ENCODE measurements at regions not wholly inside any gene's neighbourhood (a gene's known extent, or its start where the extent isn't known, plus 50 kb on each side); places are given as distances from the start of the nearest gene placed in this dataset.

DNA sequence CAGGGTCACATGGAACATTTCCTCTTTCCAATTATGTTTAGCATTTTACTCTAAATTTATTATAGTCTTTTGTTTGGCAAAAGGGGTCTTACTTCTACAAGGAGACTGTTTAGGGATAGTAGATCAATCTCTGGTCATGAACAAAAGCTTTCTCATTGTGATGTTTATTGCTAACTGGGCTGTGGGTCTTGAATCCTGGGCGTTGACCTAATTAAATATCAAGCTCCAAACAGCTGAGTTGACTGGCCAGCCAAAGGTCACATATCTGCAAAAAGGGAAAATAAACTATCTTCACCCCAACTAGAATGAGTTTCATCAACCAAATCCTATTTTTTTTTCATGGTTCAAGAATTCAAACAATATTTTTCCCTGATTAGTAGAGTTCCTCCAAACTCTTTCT lies 245.4 kb upstream of the TUT7 start:
- no peak for ATAC-seq
- TF ChIP-seq, protein P1, sequence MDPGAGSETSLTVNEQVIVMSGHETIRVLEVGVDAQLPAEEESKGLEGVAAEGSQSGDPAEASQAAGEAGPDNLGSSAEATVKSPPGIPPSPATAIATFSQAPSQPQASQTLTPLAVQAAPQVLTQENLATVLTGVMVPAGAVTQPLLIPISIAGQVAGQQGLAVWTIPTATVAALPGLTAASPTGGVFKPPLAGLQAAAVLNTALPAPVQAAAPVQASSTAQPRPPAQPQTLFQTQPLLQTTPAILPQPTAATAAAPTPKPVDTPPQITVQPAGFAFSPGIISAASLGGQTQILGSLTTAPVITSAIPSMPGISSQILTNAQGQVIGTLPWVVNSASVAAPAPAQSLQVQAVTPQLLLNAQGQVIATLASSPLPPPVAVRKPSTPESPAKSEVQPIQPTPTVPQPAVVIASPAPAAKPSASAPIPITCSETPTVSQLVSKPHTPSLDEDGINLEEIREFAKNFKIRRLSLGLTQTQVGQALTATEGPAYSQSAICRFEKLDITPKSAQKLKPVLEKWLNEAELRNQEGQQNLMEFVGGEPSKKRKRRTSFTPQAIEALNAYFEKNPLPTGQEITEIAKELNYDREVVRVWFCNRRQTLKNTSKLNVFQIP (CRISPR knock-in tag; IDR thresholded peaks at IDR 0.05; ENCODE audit: borderline replicate concordance, low read depth), result no peak
- no peak for TF ChIP-seq OSR1 (CRISPR knock-in tag; IDR thresholded peaks at IDR 0.05)
- TF ChIP-seq ZNF70 (CRISPR knock-in tag; IDR thresholded peaks at IDR 0.05), result no peak
- TF ChIP-seq GLIS3 (CRISPR knock-in tag; IDR thresholded peaks at IDR 0.05), result no peak
- TF ChIP-seq BACH2 (CRISPR knock-in tag; IDR thresholded peaks at IDR 0.05; ENCODE audit: borderline replicate concordance), result no peak
- no peak for TF ChIP-seq ZNF8 (CRISPR knock-in tag; IDR thresholded peaks at IDR 0.05)
- TF ChIP-seq TOX (CRISPR knock-in tag; IDR thresholded peaks at IDR 0.05; ENCODE audit: borderline replicate concordance), result no peak
- TF ChIP-seq SNAI2 (CRISPR knock-in tag; IDR thresholded peaks at IDR 0.05), result no peak
- no peak for TF ChIP-seq ZC3H10 (CRISPR knock-in tag; IDR thresholded peaks at IDR 0.05)
- TF ChIP-seq, protein P2, sequence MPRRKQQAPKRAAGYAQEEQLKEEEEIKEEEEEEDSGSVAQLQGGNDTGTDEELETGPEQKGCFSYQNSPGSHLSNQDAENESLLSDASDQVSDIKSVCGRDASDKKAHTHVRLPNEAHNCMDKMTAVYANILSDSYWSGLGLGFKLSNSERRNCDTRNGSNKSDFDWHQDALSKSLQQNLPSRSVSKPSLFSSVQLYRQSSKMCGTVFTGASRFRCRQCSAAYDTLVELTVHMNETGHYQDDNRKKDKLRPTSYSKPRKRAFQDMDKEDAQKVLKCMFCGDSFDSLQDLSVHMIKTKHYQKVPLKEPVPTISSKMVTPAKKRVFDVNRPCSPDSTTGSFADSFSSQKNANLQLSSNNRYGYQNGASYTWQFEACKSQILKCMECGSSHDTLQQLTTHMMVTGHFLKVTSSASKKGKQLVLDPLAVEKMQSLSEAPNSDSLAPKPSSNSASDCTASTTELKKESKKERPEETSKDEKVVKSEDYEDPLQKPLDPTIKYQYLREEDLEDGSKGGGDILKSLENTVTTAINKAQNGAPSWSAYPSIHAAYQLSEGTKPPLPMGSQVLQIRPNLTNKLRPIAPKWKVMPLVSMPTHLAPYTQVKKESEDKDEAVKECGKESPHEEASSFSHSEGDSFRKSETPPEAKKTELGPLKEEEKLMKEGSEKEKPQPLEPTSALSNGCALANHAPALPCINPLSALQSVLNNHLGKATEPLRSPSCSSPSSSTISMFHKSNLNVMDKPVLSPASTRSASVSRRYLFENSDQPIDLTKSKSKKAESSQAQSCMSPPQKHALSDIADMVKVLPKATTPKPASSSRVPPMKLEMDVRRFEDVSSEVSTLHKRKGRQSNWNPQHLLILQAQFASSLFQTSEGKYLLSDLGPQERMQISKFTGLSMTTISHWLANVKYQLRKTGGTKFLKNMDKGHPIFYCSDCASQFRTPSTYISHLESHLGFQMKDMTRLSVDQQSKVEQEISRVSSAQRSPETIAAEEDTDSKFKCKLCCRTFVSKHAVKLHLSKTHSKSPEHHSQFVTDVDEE (CRISPR knock-in tag; IDR thresholded peaks at IDR 0.05), result no peak

DNA sequence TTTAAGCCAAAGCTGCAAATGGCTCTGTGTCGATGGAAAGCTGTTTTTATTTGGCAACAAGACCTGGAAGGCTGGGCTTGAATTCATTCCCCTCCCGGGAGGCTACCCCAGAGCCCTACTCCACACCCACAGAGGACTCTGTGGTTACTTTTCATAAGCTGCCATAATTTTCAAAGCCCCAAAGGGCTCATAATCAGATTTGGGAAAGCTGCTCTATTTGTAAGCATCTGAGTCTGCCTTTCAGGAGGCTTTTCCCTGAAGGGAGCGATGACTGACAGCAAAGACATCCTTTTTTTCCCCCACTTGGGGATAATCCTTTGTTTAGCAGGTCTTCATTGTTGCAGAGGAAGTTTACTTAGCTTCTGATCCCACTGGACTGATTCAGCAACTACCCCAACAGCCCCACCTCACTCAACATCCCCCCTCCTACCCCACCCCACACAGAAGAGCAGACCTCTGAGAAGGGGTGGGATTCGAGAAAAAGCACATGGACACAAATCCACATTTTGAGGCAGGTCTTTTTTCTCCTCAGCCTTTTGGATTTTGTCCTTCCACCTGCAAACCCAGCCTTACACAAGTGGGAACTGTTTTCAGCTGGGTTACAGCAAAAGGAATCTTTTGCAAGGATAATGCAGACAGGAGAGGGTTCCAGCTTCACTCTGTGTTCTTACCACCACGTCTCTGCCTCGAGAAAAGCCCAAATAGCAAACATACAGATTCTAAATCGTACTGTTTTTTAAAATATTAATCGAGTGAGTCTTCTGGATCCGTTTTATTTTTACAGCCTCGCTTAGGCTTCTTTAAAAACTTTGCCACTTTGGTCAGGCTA lies 244.4 kb upstream of the TUT7 start:
- TF ChIP-seq, protein P3, sequence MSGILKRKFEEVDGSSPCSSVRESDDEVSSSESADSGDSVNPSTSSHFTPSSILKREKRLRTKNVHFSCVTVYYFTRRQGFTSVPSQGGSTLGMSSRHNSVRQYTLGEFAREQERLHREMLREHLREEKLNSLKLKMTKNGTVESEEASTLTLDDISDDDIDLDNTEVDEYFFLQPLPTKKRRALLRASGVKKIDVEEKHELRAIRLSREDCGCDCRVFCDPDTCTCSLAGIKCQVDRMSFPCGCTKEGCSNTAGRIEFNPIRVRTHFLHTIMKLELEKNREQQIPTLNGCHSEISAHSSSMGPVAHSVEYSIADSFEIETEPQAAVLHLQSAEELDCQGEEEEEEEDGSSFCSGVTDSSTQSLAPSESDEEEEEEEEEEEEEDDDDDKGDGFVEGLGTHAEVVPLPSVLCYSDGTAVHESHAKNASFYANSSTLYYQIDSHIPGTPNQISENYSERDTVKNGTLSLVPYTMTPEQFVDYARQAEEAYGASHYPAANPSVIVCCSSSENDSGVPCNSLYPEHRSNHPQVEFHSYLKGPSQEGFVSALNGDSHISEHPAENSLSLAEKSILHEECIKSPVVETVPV (CRISPR knock-in tag; IDR thresholded peaks at IDR 0.05), result no peak
- TF ChIP-seq, protein P4, sequence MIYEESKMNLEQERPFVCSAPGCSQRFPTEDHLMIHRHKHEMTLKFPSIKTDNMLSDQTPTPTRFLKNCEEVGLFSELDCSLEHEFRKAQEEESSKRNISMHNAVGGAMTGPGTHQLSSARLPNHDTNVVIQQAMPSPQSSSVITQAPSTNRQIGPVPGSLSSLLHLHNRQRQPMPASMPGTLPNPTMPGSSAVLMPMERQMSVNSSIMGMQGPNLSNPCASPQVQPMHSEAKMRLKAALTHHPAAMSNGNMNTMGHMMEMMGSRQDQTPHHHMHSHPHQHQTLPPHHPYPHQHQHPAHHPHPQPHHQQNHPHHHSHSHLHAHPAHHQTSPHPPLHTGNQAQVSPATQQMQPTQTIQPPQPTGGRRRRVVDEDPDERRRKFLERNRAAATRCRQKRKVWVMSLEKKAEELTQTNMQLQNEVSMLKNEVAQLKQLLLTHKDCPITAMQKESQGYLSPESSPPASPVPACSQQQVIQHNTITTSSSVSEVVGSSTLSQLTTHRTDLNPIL (CRISPR knock-in tag; IDR thresholded peaks at IDR 0.05; ENCODE audit: low read depth), result no peak
- no peak for ATAC-seq

DNA sequence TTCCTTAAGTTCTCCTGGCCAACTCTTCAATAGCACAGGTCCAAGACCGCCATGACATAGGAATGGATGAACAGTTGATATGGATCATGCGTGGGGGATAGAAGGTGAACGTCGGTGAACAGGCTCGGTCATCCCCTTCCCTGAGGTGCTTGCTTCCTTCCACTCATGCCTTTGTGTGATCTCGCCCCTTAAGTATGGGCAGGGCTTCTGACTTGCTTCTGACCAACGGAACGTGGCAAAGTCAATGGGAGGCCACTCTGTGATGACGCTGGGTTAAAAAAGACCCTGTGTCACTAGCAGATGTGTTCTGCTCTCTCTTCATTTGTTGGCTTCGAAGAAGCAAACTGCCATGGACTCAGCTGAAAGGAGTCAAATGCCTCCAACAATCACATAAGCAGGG lies 240.5 kb upstream of the TUT7 start:
- no peak for ATAC-seq
- TF ChIP-seq, protein P4 (CRISPR knock-in tag; IDR thresholded peaks at IDR 0.05; ENCODE audit: low read depth), result no peak
- TF ChIP-seq SNAI2 (CRISPR knock-in tag; IDR thresholded peaks at IDR 0.05) (no peak), BACH2 (CRISPR knock-in tag; IDR thresholded peaks at IDR 0.05; ENCODE audit: borderline replicate concordance) (no peak), ESRRG (CRISPR knock-in tag; IDR thresholded peaks at IDR 0.05) (no peak), RARB (CRISPR knock-in tag; IDR thresholded peaks at IDR 0.05) (no peak), TCF4 (CRISPR knock-in tag; IDR thresholded peaks at IDR 0.05; ENCODE audit: borderline replicate concordance) (no peak)

DNA sequence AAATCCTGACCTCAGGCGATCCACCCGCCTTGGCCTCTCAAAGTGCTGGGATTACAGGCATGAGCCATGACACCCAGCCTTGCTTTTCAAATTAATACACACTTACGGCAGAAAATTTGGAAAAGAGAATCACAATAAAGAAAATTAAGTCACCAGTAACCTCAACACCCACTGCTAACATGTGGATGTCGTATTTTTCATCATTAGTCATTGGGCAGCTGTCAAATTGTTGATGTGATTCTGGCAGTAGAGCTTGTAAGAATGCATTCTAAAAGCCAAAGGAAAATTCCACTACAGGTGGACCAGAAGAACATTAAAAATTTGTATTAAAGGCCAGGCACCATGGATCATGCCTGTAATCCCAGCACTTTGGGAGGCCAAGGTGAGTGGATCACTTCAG lies 237.3 kb upstream of the TUT7 start:
- no peak for ATAC-seq
- TF ChIP-seq GLIS3 (CRISPR knock-in tag; IDR thresholded peaks at IDR 0.05), result no peak
- TF ChIP-seq ZNF8 (CRISPR knock-in tag; IDR thresholded peaks at IDR 0.05), result no peak
- TF ChIP-seq TOX (CRISPR knock-in tag; IDR thresholded peaks at IDR 0.05; ENCODE audit: borderline replicate concordance), result no peak
- TF ChIP-seq PPARA (CRISPR knock-in tag; IDR thresholded peaks at IDR 0.05; ENCODE audit: borderline replicate concordance), result no peak
- no peak for TF ChIP-seq ZFP30 (CRISPR knock-in tag; IDR thresholded peaks at IDR 0.05)
- no peak for TF ChIP-seq RARB (CRISPR knock-in tag; IDR thresholded peaks at IDR 0.05)
- TF ChIP-seq CSDC2 (CRISPR knock-in tag; IDR thresholded peaks at IDR 0.05), result no peak
- TF ChIP-seq ISL1 (CRISPR knock-in tag; IDR thresholded peaks at IDR 0.05), result no peak
- TF ChIP-seq, protein P2 (CRISPR knock-in tag; IDR thresholded peaks at IDR 0.05), result no peak
